CD14-positive monocyte (primary cell): ENCODE measurements at regions not wholly inside any gene's neighbourhood (a gene's known extent, or its start where the extent isn't known, plus 50 kb on each side); places are given as distances from the start of the nearest gene placed in this dataset.

Source experiments
- DNase-seq, 3 donors: peaks; one replicate each; pipeline ENCODE4 v3.0.0-alpha.2; 2011 to 2022
- H2AFZ ChIP-seq: 2 replicates; pipeline ENCODE4 v1.6.0; 2012; ENCODE audit warnings: mild to moderate bottlenecking, low read depth, low read length, inconsistent platforms; ENCODE audit not compliant: insufficient read depth, poor library complexity, severe bottlenecking
- H3K27ac ChIP-seq, 2 donors: 1 replicate in 1 of 2; 2 replicates in 1 of 2; pipeline ENCODE4 v1.5.1; 2012 to 2013; ENCODE audit warnings: low read length in 2 of 2, control low read depth in 1 of 2, inconsistent platforms in 1 of 2, low read depth in 1 of 2, mild to moderate bottlenecking in 1 of 2
- H3K27me3 ChIP-seq, 2 donors: one replicate each; pipeline versions ENCODE4 v1.6.0 to v1.6.1; 2011 to 2013; ENCODE audit warnings: low read length in 2 of 2; ENCODE audit not compliant: control insufficient read depth in 2 of 2, insufficient read depth in 2 of 2
- H3K36me3 ChIP-seq, 2 donors: replicated peaks in 1 of 2; 1 replicate in 1 of 2; 2 replicates in 1 of 2; pipeline versions ENCODE4 v1.5.1 to v1.6.1; 2012 to 2013; ENCODE audit warnings: low read length in 2 of 2, control low read depth in 1 of 2, inconsistent platforms in 1 of 2, mild to moderate bottlenecking in 1 of 2; ENCODE audit not compliant: insufficient read depth in 2 of 2, control insufficient read depth in 1 of 2
- H3K4me1 ChIP-seq, 2 donors: 1 replicate in 1 of 2; 2 replicates in 1 of 2; pipeline versions ENCODE4 v1.5.1 to v1.6.1; 2012 to 2013; ENCODE audit warnings: low read length in 2 of 2, control low read depth in 1 of 2, inconsistent platforms in 1 of 2, mild to moderate bottlenecking in 1 of 2, moderate library complexity in 1 of 2; ENCODE audit not compliant: insufficient read depth in 2 of 2, control insufficient read depth in 1 of 2
- H3K4me2 ChIP-seq: replicated peaks from 2 replicates; pipeline ENCODE3; 2012; ENCODE audit warnings: low read length, moderate library complexity, mild to moderate bottlenecking; ENCODE audit not compliant: poor library complexity, severe bottlenecking; ENCODE audit errors: extremely low read depth
- H3K4me3 ChIP-seq, 3 experiments: fragments of 200-600 bp in 1 of 3; sonication (generic) in 1 of 3; replicated peaks in 1 of 3; 1 replicate in 2 of 3; 2 replicates in 1 of 3; pipeline ENCODE4 v1.5.1; 2011 to 2013; ENCODE audit warnings: low read length in 3 of 3, mild to moderate bottlenecking in 3 of 3, control low read depth in 2 of 3, low read depth in 2 of 3, inconsistent platforms in 1 of 3, moderate library complexity in 1 of 3
- H3K79me2 ChIP-seq: 2 replicates; pipeline ENCODE4 v1.6.0; 2012; ENCODE audit warnings: mild to moderate bottlenecking, control low read depth, inconsistent platforms, low read length, moderate library complexity; ENCODE audit not compliant: insufficient read depth
- H3K9ac ChIP-seq: 2 replicates; pipeline ENCODE4 v1.6.0; 2017; ENCODE audit warnings: low read length, mild to moderate bottlenecking; ENCODE audit not compliant: insufficient read depth, poor library complexity, severe bottlenecking
- H3K9me3 ChIP-seq, 2 donors: replicated peaks in 1 of 2; 1 replicate in 1 of 2; 2 replicates in 1 of 2; pipeline versions ENCODE4 v1.5.1 to v1.6.1; 2012 to 2013; ENCODE audit warnings: low read length in 2 of 2, control low read depth in 1 of 2; ENCODE audit not compliant: control insufficient read depth in 1 of 2, insufficient read depth in 1 of 2
- H4K20me1 ChIP-seq: 2 replicates; pipeline ENCODE4 v1.6.0; 2012; ENCODE audit warnings: mild to moderate bottlenecking, low read length, control low read depth, moderate library complexity; ENCODE audit not compliant: insufficient read depth
- H3K27ac Mint-ChIP-seq, 7 donors: one replicate each; pipeline ENCODE4 v1.8.0; 2020; ENCODE audit warnings: mild to moderate bottlenecking in 7 of 7, mixed read lengths in 7 of 7, moderate library complexity in 6 of 7, inconsistent platforms in 2 of 7
- H3K27me3 Mint-ChIP-seq, 3 donors: one replicate each; pipeline ENCODE4 v1.8.0; 2021 to 2022; ENCODE audit warnings: low read depth in 3 of 3, mild to moderate bottlenecking in 3 of 3, mixed read lengths in 3 of 3, moderate library complexity in 3 of 3, inconsistent platforms in 1 of 3
- H3K36me3 Mint-ChIP-seq, 2 donors: one replicate each; pipeline ENCODE4 v1.8.0; 2020; ENCODE audit warnings: mixed read lengths in 2 of 2, inconsistent platforms in 1 of 2, mild to moderate bottlenecking in 1 of 2
- H3K4me1 Mint-ChIP-seq: one replicate; pipeline ENCODE4 v1.8.0; 2020; ENCODE audit warnings: mild to moderate bottlenecking, mixed read lengths
- H3K4me3 Mint-ChIP-seq, 2 donors: one replicate each; pipeline ENCODE4 v1.8.0; 2020; ENCODE audit warnings: mild to moderate bottlenecking in 2 of 2, mixed read lengths in 2 of 2, moderate library complexity in 1 of 2
- H3K9me3 Mint-ChIP-seq, 7 donors: one replicate each; pipeline ENCODE4 v1.8.0; 2020 to 2022; ENCODE audit warnings: mixed read lengths in 7 of 7, mild to moderate bottlenecking in 6 of 7, moderate library complexity in 6 of 7, inconsistent platforms in 2 of 7
- WGBS: methylation state at CpG from one replicate; pipeline ENCODE4 v1.1.5; 2013; ENCODE audit warnings: missing lambda C conversion rate; ENCODE audit not compliant: insufficient coverage; 5-methylcytosine and 5-hydroxymethylcytosine counted together
- intact Hi-C, 2 donors: fragments of 100-400 bp; cut with micrococcal nuclease; formaldehyde crosslinking; loops; one replicate each; pipeline versions ENCODE4 v1.15.0 to v1.15.1; 2023
- TF ChIP-seq, protein P1 (sequence below): fragments of 200-600 bp; IDR thresholded peaks from one replicate; pipeline ENCODE4 v1.8.0; 2022; ENCODE audit warnings: antibody characterized with exemption, mild to moderate bottlenecking

DNA sequence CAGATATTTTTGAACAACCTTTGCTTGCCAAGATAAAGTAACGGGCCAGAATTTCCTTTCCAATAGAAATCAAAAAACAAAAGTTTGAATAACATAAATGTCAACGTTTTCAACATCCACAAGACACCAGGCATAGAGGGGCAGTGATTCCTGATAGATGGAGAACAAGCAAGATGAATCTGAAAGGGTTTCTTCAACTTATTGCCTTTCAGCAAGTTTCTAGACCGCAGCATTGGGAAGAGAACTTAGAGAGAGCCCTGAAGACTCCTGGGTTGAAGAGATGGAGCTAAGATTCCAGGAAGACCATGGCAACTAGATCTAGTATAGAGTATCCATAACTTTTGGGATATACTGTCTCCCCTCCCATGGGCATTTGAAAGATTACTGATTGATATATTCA lies 751.4 kb upstream of the CTNND2 start:
- no peak overlapping the region for H3K27ac Mint-ChIP-seq
- Histone ChIP-seq H3K9ac (no peak overlapping the region), H3K27me3 (no peaks in the 10 kb centered on the region), H3K4me2 (no peak overlapping the region), H3K4me3 (no peak overlapping the region), H3K4me1 (no peaks in the 10 kb centered on the region), H3K79me2 (no peaks in the 10 kb centered on the region), H2AFZ (no peak overlapping the region), H3K27ac (no peak overlapping the region), H3K9me3 (peaks cover 6 to 17% of the 10 kb centered on the region in 2 donors), H3K36me3 (no peaks in the 10 kb centered on the region), H4K20me1 (no peaks in the 10 kb centered on the region)
- WGBS = no CpG with 5 or more reads among the region's 3 CpGs
- intact Hi-C loops = no loop called here
- no peaks in the 10 kb centered on the region for H3K4me1 Mint-ChIP-seq
- no peak overlapping the region for H3K4me3 Mint-ChIP-seq
- no peak for DNase-seq
- H3K27me3 Mint-ChIP-seq = peaks cover 0 to 2% (median 0%) of the 10 kb centered on the region in 3 donors
- H3K9me3 Mint-ChIP-seq = peaks cover 2 to 16% (median 6%) of the 10 kb centered on the region in 7 donors
- TF ChIP-seq, protein P1, sequence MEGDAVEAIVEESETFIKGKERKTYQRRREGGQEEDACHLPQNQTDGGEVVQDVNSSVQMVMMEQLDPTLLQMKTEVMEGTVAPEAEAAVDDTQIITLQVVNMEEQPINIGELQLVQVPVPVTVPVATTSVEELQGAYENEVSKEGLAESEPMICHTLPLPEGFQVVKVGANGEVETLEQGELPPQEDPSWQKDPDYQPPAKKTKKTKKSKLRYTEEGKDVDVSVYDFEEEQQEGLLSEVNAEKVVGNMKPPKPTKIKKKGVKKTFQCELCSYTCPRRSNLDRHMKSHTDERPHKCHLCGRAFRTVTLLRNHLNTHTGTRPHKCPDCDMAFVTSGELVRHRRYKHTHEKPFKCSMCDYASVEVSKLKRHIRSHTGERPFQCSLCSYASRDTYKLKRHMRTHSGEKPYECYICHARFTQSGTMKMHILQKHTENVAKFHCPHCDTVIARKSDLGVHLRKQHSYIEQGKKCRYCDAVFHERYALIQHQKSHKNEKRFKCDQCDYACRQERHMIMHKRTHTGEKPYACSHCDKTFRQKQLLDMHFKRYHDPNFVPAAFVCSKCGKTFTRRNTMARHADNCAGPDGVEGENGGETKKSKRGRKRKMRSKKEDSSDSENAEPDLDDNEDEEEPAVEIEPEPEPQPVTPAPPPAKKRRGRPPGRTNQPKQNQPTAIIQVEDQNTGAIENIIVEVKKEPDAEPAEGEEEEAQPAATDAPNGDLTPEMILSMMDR = no peak
- no peaks in the 10 kb centered on the region for H3K36me3 Mint-ChIP-seq

GRCh38 chr5:12652201-12652600 lies 748.0 kb upstream of the CTNND2 start:
- Histone ChIP-seq H4K20me1 (no peaks in the 10 kb centered on the region), H3K9ac (no peak overlapping the region), H2AFZ (no peak overlapping the region), H3K27ac (no peak overlapping the region), H3K9me3 (peaks cover 4 to 7% of the 10 kb centered on the region in 2 donors), H3K79me2 (no peaks in the 10 kb centered on the region), H3K4me2 (no peak overlapping the region), H3K36me3 (no peaks in the 10 kb centered on the region), H3K4me1 (no peaks in the 10 kb centered on the region), H3K4me3 (no peak overlapping the region), H3K27me3 (no peaks in the 10 kb centered on the region)
- no peaks in the 10 kb centered on the region for H3K4me1 Mint-ChIP-seq
- TF ChIP-seq, protein P1 = no peak
- H3K9me3 Mint-ChIP-seq = peaks cover 0 to 13% (median 8%) of the 10 kb centered on the region in 7 donors
- no peak overlapping the region for H3K27ac Mint-ChIP-seq
- no peak overlapping the region for H3K4me3 Mint-ChIP-seq
- WGBS = 94% methylated on average over 2 of the region's 4 CpGs
- H3K36me3 Mint-ChIP-seq = no peaks in the 10 kb centered on the region
- DNase-seq = no peak
- H3K27me3 Mint-ChIP-seq = peaks cover 0 to 2% (median 1%) of the 10 kb centered on the region in 3 donors
- intact Hi-C loops = no loop called here
